ENCODE measurements at regions not wholly inside any gene's neighbourhood (a gene's known extent, or its start where the extent isn't known, plus 50 kb on each side); places are given as distances from the start of the nearest gene placed in this dataset.

DNA sequence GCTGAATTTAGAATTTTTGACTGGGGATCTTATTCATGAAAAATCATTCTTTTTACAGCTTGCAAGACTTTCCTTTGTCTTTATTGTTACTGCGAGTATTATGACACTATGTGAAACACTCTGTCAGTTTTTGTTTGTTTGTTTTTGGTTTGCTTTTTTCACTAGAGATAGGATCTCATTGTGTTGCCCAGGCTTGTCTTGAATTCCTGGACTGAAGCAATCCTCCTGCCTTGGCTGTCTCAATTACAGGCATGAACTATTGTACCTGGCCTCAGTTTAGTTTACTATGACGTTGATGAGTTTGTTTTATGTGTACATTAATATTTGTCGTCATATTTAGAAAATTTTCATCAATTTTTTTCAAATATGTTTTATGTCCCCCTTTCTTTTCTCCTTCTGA is 1030.0 kb upstream of the PRR20A start:
- no peak overlapping the region for H3K9ac ChIP-seq (replicated peaks; ENCODE audit: extremely low read depth, insufficient read depth, low read length)
- H3K27me3 ChIP-seq (ENCODE audit: control insufficient read depth in 2 of 2, insufficient read depth in 2 of 2, low read length in 2 of 2), result no peaks in the 10 kb centered on the region
- BruUV-seq (replicated peaks), result no TSS peak
- no peaks in the 10 kb centered on the region for H3K9me1 ChIP-seq (replicated peaks; ENCODE audit: control insufficient read depth, extremely low read depth, insufficient read depth, low read length)
- H3K36me3 ChIP-seq (ENCODE audit: control insufficient read depth in 2 of 2, extremely low read depth in 1 of 2, insufficient read depth in 2 of 2, low read length in 2 of 2), result no peaks in the 10 kb centered on the region
- H3K4me3 ChIP-seq (replicated peaks in 1 of 3; ENCODE audit: insufficient read depth in 1 of 3, low read depth in 1 of 3, low read length in 3 of 3), result no peak overlapping the region
- TF ChIP-seq EZH2 (IDR thresholded peaks at IDR 0.05; ENCODE audit: borderline replicate concordance, low read depth, low read length, severe bottlenecking), result no peak
- no peak for TF ChIP-seq JUN (IDR thresholded peaks at IDR 0.05; ENCODE audit: borderline replicate concordance, insufficient read depth, insufficient read length, low read depth)
- TF ChIP-seq GATA2 (IDR thresholded peaks at IDR 0.05; ENCODE audit: insufficient read depth, insufficient read length, low read depth, low read length), result no peak
- TF ChIP-seq, protein P1, sequence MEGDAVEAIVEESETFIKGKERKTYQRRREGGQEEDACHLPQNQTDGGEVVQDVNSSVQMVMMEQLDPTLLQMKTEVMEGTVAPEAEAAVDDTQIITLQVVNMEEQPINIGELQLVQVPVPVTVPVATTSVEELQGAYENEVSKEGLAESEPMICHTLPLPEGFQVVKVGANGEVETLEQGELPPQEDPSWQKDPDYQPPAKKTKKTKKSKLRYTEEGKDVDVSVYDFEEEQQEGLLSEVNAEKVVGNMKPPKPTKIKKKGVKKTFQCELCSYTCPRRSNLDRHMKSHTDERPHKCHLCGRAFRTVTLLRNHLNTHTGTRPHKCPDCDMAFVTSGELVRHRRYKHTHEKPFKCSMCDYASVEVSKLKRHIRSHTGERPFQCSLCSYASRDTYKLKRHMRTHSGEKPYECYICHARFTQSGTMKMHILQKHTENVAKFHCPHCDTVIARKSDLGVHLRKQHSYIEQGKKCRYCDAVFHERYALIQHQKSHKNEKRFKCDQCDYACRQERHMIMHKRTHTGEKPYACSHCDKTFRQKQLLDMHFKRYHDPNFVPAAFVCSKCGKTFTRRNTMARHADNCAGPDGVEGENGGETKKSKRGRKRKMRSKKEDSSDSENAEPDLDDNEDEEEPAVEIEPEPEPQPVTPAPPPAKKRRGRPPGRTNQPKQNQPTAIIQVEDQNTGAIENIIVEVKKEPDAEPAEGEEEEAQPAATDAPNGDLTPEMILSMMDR (IDR thresholded peaks at IDR 0.05; ENCODE audit: extremely low read depth in 1 of 2, insufficient read depth in 1 of 2, low read depth in 1 of 2, low read length in 2 of 2), result no peak
- TF ChIP-seq POLR2AphosphoS5 (IDR thresholded peaks at IDR 0.05; ENCODE audit: insufficient read depth, low read depth, low read length), result no peak
- no peak for TF ChIP-seq MYC (IDR thresholded peaks at IDR 0.05; ENCODE audit: low read depth, low read length)
- no peak for TF ChIP-seq POLR2A (IDR thresholded peaks at IDR 0.05; ENCODE audit: low read depth, low read length)
- TF ChIP-seq MAX (IDR thresholded peaks at IDR 0.05; ENCODE audit: insufficient read depth, insufficient read length), result no peak
- TF ChIP-seq FOS (IDR thresholded peaks at IDR 0.05; ENCODE audit: borderline replicate concordance, insufficient read depth, low read length), result no peak
- H3K79me2 ChIP-seq (ENCODE audit: control insufficient read depth, insufficient read depth, low read length), result no peaks in the 10 kb centered on the region
- no peaks in the 10 kb centered on the region for H4K20me1 ChIP-seq (replicated peaks; ENCODE audit: control insufficient read depth, extremely low read depth, insufficient read depth, low read length)
- no peaks in the 10 kb centered on the region for H3K9me3 ChIP-seq (replicated peaks; ENCODE audit: control insufficient read depth, insufficient read depth, low read length)
- H3K4me2 ChIP-seq (ENCODE audit: insufficient read depth, low read length), result no peak overlapping the region
- intact Hi-C loops (cut with micrococcal nuclease), result no loop called here
- CTCF ChIA-PET, result no interaction called here
- H3K27ac ChIP-seq (ENCODE audit: insufficient read depth, low read depth, low read length), result no peak overlapping the region
- no peaks in the 10 kb centered on the region for H3K4me1 ChIP-seq (ENCODE audit: control insufficient read depth, extremely low read depth, insufficient read depth, low read length)
- POLR2A ChIA-PET, result no interaction called here
- H2AFZ ChIP-seq (ENCODE audit: low read depth, low read length), result no peak overlapping the region
- no peak for FAIRE-seq
- DNase-seq (ENCODE audit: low read depth, low spot score), result no peak
- dilution Hi-C loops (cut with MboI; ENCODE audit: extremely low pct_ligation_motif_present, low sequenced_read_pairs), result no loop called here
